ENCODE measurements at regions not wholly inside any gene's neighbourhood (a gene's known extent, or its start where the extent isn't known, plus 50 kb on each side); places are given as distances from the start of the nearest gene placed in this dataset.

DNA sequence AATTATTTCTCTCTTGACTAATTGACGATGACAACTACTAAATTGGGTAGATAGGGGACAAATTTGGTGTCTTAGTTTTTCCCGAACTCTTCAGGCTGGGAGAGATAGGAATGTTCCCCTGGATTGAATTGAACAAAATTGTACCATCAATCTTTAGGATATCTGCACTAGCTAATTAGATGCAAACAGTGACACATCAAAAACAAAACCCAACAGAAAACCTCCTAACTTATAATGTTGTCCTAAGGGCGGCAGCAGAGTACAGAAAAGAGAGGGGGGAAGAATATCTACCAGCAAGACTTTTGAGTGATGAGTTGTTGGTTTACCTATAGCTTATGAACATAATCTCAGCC, 342.9 kb downstream of the INSIG2 start:
- H3K9me3 Mint-ChIP-seq (ENCODE audit: unreplicated experiment), result peaks cover 9% of the 10 kb centered on the region
- no TSS peak for BruUV-seq (replicated peaks)

DNA sequence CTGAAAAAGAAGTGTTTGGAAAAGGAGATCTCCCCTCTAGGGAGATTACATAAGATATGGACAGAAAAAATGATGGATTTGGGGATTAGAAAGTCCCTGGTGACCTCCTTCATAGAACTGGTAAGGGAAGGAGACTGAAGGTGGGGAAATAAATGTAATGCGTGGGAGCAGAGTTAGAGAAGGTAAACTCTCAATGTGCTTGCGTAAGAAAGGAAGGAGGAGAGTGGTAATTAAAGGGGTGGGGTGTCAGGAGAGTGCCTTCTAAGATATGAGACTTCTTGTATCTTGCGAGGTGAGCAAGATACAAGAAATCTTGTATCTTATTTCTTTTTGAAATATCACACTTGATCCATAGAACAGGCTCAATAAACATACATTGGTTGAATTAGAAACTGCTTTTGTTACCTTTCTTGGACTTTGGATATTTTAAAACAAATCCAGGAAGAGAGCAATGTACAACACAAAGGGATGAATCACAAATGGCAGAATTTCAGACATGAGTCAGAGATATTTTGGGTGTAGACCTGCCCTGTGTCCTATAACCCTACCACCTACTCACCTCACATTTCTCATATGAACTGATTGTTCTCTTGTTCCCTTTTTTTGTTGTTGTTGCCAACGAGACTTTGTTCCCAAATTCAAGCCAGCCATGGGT, 342.4 kb downstream of the INSIG2 start:
- Mint-ChIP-seq H3K9me3 (ENCODE audit: unreplicated experiment) (peaks cover 9% of the 10 kb centered on the region), H3K27ac (ENCODE audit: unreplicated experiment) (no peak overlapping the region), H3K27me3 (ENCODE audit: insufficient read depth, unreplicated experiment) (no peaks in the 10 kb centered on the region), H3K36me3 (ENCODE audit: insufficient read depth, unreplicated experiment) (no peaks in the 10 kb centered on the region), H3K4me1 (ENCODE audit: low read depth, unreplicated experiment) (peaks cover 7% of the 10 kb centered on the region), H3K4me3 (ENCODE audit: unreplicated experiment) (no peak overlapping the region)
- Histone ChIP-seq H3K9me3 (no peaks in the 10 kb centered on the region), H3K27me3 (replicated peaks; ENCODE audit: control insufficient read depth, insufficient read depth, low read length) (no peaks in the 10 kb centered on the region), H3K4me1 (no peaks in the 10 kb centered on the region), H3K36me3 (ENCODE audit: control insufficient read depth, insufficient read depth, low read length) (no peaks in the 10 kb centered on the region), H3K4me3 (ENCODE audit: low read depth, low read length) (no peak overlapping the region)
- DNase-seq, result no peak
- no TSS peak for BruUV-seq (replicated peaks)
- ChIA-PET CTCF (interaction anchor here (1.2 kb wide), 2 partner anchors 59 to 425 kb away, joined by 3 read pairs; no protein-coding TSS in a partner anchor), POLR2A (no interaction called here)
- intact Hi-C loops (cut with micrococcal nuclease; ENCODE audit: unreplicated experiment), result loop anchor here (1.0 kb wide), 1 partner anchor 425 kb away; no protein-coding TSS in a partner anchor
- TF ChIP-seq, protein P1, sequence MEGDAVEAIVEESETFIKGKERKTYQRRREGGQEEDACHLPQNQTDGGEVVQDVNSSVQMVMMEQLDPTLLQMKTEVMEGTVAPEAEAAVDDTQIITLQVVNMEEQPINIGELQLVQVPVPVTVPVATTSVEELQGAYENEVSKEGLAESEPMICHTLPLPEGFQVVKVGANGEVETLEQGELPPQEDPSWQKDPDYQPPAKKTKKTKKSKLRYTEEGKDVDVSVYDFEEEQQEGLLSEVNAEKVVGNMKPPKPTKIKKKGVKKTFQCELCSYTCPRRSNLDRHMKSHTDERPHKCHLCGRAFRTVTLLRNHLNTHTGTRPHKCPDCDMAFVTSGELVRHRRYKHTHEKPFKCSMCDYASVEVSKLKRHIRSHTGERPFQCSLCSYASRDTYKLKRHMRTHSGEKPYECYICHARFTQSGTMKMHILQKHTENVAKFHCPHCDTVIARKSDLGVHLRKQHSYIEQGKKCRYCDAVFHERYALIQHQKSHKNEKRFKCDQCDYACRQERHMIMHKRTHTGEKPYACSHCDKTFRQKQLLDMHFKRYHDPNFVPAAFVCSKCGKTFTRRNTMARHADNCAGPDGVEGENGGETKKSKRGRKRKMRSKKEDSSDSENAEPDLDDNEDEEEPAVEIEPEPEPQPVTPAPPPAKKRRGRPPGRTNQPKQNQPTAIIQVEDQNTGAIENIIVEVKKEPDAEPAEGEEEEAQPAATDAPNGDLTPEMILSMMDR (IDR thresholded peaks at IDR 0.05; ENCODE audit: insufficient read depth in 1 of 2, low read depth in 1 of 2, low read length in 1 of 2, severe bottlenecking in 1 of 2, unreplicated experiment in 1 of 2), result no peak

More for the DNA sequence above, 342.9 kb downstream of the INSIG2 start:
- Mint-ChIP-seq H3K4me1 (ENCODE audit: low read depth, unreplicated experiment) (peaks cover 7% of the 10 kb centered on the region), H3K27ac (ENCODE audit: unreplicated experiment) (no peak overlapping the region), H3K36me3 (ENCODE audit: insufficient read depth, unreplicated experiment) (no peaks in the 10 kb centered on the region), H3K4me3 (ENCODE audit: unreplicated experiment) (no peak overlapping the region), H3K27me3 (ENCODE audit: insufficient read depth, unreplicated experiment) (no peaks in the 10 kb centered on the region)
- Histone ChIP-seq H3K36me3 (ENCODE audit: control insufficient read depth, insufficient read depth, low read length) (no peaks in the 10 kb centered on the region), H3K27me3 (replicated peaks; ENCODE audit: control insufficient read depth, insufficient read depth, low read length) (no peaks in the 10 kb centered on the region), H3K9me3 (no peaks in the 10 kb centered on the region), H3K4me3 (ENCODE audit: low read depth, low read length) (no peak overlapping the region), H3K4me1 (no peaks in the 10 kb centered on the region)
- ChIA-PET POLR2A (no interaction called here), CTCF (interaction anchor here (0.7 to 1.2 kb wide), 3 partner anchors 15 to 424 kb away, joined by 3 read pairs; no protein-coding TSS in a partner anchor)
- no peak for DNase-seq
- intact Hi-C loops (cut with micrococcal nuclease; ENCODE audit: unreplicated experiment), result loop anchor here (1.0 kb wide), 1 partner anchor 424 kb away; no protein-coding TSS in a partner anchor
- TF ChIP-seq, protein P1 (IDR thresholded peaks at IDR 0.05; ENCODE audit: insufficient read depth in 1 of 2, low read depth in 1 of 2, low read length in 1 of 2, severe bottlenecking in 1 of 2, unreplicated experiment in 1 of 2), result no peak

DNA sequence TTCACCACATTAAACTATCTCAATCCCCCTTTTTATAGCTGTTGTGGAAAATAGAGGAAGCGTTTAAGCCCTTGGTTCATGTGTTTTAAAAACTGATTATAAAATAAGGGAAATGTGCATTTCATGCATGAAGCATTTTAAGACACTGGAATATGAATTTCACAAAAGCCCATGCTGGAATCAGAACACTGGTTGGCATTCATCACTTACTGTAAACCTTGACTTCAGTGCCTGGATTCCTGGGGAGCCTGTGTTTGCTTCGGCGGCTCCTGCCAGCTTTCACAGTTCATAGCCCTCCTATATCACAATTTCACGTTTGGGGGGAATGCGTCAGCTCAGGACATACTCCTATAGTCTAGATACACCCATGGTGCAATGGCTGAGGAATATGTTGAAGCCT, 336.9 kb downstream of the INSIG2 start:
- intact Hi-C loops (cut with micrococcal nuclease; ENCODE audit: unreplicated experiment), result no loop called here
- peaks cover 2% of the 10 kb centered on the region for H3K4me1 Mint-ChIP-seq (ENCODE audit: low read depth, unreplicated experiment)
- CTCF ChIA-PET, result no interaction called here
- peaks cover 3% of the 10 kb centered on the region for H3K27me3 Mint-ChIP-seq (ENCODE audit: insufficient read depth, unreplicated experiment)
- no TSS peak for BruUV-seq (replicated peaks)
- Histone ChIP-seq H3K4me1 (no peaks in the 10 kb centered on the region), H3K4me3 (ENCODE audit: low read depth, low read length) (no peak overlapping the region), H3K9me3 (peaks cover 6% of the 10 kb centered on the region; the same call in 1 of the 2 replicates), H3K27me3 (replicated peaks; ENCODE audit: control insufficient read depth, insufficient read depth, low read length) (no peaks in the 10 kb centered on the region), H3K36me3 (ENCODE audit: control insufficient read depth, insufficient read depth, low read length) (no peaks in the 10 kb centered on the region)
- H3K4me3 Mint-ChIP-seq (ENCODE audit: unreplicated experiment), result no peak overlapping the region
- H3K9me3 Mint-ChIP-seq (ENCODE audit: unreplicated experiment), result peaks cover 21% of the 10 kb centered on the region
- DNase-seq, result no peak
- POLR2A ChIA-PET, result no interaction called here
- no peak overlapping the region for H3K27ac Mint-ChIP-seq (ENCODE audit: unreplicated experiment)
- H3K36me3 Mint-ChIP-seq (ENCODE audit: insufficient read depth, unreplicated experiment), result no peaks in the 10 kb centered on the region
- TF ChIP-seq, protein P1 (IDR thresholded peaks at IDR 0.05; ENCODE audit: insufficient read depth in 1 of 2, low read depth in 1 of 2, low read length in 1 of 2, severe bottlenecking in 1 of 2, unreplicated experiment in 1 of 2), result no peak

Measured in Caco-2 (cell line).